Epidermal melanocyte (primary cell): ENCODE measurements at regions not wholly inside any gene's neighbourhood (a gene's known extent, or its start where the extent isn't known, plus 50 kb on each side); places are given as distances from the start of the nearest gene placed in this dataset.
"Not testable (repeated sequence)": the region's sequence is repeated elsewhere in the genome, so short reads cannot be mapped to it uniquely, and the experiment has no call there.

Experiments used
- DNase-seq: peaks from one replicate; pipeline ENCODE4 v3.0.0; 2011; ENCODE audit warnings: low spot score; ENCODE audit not compliant: insufficient read length

DNA sequence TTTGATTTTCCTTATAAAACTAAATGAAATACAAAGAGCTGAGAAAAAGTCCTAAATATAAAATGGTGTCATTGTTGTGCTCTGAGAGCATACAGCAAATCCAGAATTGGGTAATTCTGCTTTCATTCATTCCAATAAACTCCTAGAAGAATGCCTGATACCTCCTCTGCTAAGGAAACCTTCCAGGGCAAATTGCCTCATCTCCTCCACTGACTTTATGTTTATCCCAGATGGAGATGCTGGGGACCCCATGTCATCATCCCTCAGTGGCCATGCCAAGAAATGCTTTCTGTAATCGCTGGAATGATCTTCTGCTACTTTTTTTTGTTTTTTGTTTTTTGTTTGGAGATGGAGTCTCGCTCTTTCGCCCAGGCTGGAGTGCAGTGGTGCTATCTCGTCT lies 119.3 kb upstream of the PRKCQ start:
- DNase-seq: no peak

DNA sequence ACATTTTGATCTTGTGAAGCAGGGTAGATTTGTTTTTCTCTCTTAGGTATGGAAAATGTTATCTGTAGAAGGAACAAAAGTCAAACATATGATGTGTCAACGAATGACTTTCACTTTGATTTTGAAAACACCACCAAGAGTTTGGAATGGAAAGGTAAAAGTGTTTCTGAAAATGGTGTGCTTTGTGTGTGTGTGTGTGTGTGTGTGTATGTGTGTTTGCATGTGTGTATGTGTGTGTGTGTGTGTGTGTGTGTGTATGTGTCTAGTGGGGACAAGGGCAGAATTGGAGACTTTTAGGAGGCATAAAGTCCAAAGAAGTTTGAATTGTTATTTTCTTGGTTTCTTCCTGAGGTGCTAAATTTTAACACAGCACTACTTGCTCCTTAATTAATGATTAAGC lies 115.4 kb upstream of the PRKCQ start:
- no peak for DNase-seq

DNA sequence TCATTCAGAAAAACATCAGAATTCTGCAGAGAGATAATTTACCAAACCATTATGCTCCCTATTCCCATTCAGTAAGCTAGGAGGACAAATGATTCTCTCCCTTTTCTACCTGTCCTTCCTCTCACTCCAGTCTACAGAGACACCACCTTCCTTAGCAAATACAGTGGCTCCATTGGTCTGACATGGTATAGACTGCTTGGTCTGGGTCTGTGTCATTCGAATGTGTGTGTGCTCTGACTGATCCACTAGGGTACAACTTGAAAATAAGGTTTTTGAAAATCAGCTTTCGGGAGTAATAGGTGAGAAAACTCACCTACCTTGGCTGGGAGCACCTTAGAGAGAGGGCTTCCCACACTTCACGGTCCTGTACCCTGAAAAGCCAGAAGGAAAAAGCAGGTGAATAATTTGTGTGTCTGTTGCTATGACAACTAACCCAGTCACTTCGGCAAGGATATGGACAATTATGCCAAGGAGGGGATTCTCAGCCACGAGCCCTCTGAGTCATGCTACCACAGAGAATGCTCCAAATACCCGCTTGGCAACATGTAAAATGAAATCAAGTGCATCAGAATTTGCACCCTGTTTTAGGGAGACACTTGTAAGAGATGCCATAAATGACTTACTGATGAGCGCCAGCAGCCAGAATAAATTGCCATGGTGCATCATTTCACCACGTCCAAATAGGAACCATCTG lies 114.5 kb upstream of the PRKCQ start:
- DNase-seq: no peak

DNA sequence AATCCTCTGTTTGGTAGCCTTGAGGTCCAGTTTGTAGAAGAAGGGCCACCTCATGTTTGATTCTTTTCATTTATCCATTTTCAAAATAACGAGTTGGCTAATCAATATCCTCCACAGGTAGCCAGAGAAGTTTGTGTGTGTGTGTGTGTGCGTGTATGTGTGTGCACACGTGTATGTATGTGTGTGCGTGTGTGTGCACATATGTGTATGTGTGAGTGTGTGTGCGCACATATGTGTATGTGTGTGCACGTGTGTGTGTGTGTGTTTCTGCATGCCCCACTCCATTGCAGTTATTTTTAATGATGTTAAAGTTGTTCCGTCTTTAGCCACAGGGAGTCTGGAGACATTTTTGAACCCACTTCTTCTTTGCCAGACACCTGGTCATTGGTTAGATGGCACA lies 112.8 kb upstream of the PRKCQ start:
- DNase-seq: no peak

GRCh38 chr10:6692103-6692502 lies 112.0 kb upstream of the PRKCQ start:
- no peak for DNase-seq

DNA sequence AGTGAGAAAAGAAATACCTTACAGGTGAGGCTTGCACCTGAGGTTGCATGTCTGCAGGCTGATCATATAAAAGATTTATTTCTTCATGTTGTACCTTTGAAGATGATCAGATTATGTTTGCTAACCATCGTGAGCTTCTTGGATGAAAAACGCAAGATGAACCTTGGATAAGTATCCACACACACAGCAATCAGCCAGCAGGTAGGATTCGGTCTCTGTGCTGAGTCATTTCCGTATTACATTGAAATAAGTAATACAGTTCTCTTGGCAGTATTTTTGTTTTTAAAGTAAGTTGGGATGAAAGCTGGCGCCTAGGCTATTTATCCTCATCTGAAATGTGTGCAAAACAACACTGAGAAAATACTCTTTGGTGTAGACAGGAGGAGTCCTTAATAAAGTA lies 109.0 kb upstream of the PRKCQ start:
- DNase-seq: no peak

DNA sequence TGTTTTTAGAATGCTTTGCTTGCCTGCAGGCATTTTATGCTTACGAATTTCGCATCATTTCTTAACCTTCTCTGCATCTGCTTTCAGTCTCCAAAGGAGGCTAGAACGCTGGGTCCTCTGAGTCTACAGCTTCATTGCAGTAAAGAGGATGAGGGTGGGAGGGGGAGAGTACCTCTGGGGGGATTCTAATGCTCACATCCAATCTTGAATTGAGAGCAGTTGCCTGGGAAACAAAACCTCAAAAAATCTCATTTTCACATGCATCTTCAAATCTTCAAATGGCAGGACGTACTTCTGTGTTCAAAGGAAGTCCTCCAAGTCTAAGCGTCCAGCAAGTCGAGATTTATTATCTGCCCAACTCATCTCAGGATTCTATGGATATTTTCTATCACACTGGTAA lies 100.7 kb upstream of the PRKCQ start:
- DNase-seq: no peak

- no peak for DNase-seq
Observed at GRCh38 chr10:6678956-6679355, 98.9 kb upstream of the PRKCQ start.

- DNase-seq: no peak
Observed at GRCh38 chr10:6678211-6678803, 98.2 kb upstream of the PRKCQ start.

DNA sequence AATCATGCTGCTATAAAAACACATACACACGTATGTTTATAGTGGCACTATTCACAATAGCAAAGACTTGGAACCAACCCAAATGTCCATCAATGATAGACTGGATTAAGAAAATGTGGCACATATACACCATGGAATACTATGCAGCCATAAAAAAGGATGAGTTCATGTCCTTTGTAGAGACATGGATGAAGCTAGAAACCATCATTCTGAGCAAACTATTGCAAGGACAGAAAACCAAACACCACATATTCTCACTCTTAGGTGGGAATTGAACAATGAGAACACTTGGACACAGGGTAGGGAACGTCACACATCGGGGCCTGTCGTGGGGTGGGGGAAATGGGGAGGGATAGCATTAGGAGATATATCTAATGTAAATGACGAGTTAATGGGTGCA lies 97.1 kb upstream of the PRKCQ start:
- DNase-seq: not testable (repeated sequence)

GRCh38 chr10:6674291-6674690 lies 94.2 kb upstream of the PRKCQ start:
- DNase-seq: no peak

DNA sequence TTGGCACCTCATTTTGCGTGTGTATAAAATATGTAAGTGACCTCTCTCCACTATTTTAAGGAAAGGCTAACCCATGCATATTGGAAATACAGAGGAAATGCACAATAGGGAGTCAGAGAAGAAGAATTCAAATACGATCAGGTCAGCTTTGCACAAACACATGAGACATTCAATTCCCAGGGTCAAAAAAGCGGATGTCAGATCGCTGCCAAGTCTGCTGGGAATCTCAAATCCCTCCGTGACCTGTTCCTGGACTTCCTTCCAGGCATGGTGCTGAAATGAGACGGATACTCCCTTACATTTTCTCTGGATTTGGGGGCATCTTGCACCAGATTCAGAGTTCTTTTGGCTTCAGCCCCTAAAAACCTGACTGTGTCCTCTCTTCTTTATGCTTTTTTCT lies 91.9 kb upstream of the PRKCQ start:
- DNase-seq: no peak

- DNase-seq: peak; percentile 22
Observed at GRCh38 chr10:6669269-6669859, 89.3 kb upstream of the PRKCQ start.

GRCh38 chr10:6667679-6668270 lies 87.7 kb upstream of the PRKCQ start:
- DNase-seq: no peak

- DNase-seq: no peak
Observed at GRCh38 chr10:6667150-6667549, 87.1 kb upstream of the PRKCQ start.

- no peak for DNase-seq
Observed at GRCh38 chr10:6665847-6666246, 85.8 kb upstream of the PRKCQ start.

GRCh38 chr10:6660460-6660859 lies 80.4 kb upstream of the PRKCQ start:
- DNase-seq: no peak

- no peak for DNase-seq
Observed at GRCh38 chr10:6659451-6659850, 79.4 kb upstream of the PRKCQ start.

DNA sequence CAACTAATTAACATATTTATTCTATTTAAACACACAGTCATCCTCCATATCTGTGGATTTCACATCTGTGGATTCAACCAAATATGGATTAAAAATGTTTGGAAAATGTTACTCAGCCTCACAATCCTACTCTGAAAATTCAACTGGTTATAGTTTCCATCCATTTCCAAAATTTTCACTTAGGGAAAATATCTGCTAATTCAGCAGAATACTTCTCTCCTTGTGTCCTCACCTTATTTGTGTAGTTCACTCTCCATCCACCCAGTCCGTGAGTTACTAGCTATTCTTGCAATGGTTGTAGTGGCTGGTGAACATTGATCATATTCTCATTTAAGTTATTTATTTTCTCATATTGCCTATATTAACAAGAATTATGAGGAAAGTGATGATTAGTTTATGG lies 77.6 kb upstream of the PRKCQ start:
- no peak for DNase-seq

- no peak for DNase-seq
Observed at GRCh38 chr10:6657196-6657595, 77.1 kb upstream of the PRKCQ start.

DNA sequence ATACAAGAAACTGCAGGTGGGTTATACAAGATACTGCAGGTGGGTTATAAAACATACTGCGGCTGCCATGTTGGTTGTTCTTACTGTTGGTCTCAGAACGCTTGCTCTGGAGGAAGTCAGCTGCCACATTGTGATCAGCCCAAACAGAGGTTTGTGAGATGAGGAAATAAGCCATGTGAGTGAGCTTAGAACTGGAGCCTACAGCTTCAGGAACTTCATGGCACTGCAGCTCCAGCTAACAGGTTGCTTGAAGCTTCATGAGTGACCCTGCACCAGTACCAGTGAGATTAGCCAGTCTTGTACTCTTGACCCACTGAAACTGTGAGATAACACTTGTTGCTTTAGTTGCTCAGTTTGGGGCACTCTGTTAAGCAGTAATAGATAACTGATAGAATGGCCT lies 74.5 kb upstream of the PRKCQ start:
- no peak for DNase-seq

DNA sequence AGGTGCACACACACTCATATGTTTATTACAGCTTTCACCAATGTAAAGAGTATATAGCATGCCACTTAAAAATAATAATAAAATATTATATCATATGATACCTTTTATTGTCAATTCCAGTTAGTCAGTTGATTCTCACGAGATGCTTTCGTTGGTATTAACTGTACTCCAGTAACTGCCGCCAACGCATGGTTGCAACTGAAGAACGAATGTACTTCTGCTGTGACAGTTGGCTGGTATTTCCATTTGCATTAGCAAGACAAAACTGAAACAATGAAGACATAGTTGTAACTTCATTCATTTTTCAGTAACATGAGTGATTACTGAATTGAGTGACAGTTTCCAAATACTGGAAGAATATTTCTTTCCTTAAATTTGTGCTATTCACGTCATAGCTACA lies 70.5 kb upstream of the PRKCQ start:
- no peak for DNase-seq

DNA sequence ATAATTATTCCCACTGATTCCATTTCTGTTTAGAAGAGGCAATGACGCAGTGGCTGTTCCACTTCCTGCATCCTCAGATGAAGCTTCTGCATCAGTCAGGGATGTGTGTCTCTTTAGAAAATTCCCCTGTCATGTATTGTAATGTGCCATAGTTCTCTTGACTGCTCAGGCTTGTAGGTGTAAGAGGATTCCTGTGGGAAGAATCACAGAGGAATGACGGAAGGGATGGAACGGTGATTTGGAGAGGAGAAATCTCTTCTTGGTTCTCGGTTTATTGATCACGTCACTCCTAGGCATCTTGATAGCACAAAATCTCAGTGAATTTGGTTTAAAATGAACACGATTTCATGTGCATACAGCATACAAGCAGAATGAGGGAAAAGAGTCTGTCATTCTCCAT lies 69.8 kb upstream of the PRKCQ start:
- no peak for DNase-seq
